HG03342 (cell line): ENCODE measurements at regions not wholly inside any gene's neighbourhood (a gene's known extent, or its start where the extent isn't known, plus 50 kb on each side); places are given as distances from the start of the nearest gene placed in this dataset.

ENCODE experiments used
- ATAC-seq: cut with Tn5 transposase; IDR thresholded peaks from one replicate; pipeline ENCODE4 v1.9.1; 2021; ENCODE audit warnings: mild to moderate bottlenecking, moderate library complexity; ENCODE audit not compliant: unreplicated experiment

DNA sequence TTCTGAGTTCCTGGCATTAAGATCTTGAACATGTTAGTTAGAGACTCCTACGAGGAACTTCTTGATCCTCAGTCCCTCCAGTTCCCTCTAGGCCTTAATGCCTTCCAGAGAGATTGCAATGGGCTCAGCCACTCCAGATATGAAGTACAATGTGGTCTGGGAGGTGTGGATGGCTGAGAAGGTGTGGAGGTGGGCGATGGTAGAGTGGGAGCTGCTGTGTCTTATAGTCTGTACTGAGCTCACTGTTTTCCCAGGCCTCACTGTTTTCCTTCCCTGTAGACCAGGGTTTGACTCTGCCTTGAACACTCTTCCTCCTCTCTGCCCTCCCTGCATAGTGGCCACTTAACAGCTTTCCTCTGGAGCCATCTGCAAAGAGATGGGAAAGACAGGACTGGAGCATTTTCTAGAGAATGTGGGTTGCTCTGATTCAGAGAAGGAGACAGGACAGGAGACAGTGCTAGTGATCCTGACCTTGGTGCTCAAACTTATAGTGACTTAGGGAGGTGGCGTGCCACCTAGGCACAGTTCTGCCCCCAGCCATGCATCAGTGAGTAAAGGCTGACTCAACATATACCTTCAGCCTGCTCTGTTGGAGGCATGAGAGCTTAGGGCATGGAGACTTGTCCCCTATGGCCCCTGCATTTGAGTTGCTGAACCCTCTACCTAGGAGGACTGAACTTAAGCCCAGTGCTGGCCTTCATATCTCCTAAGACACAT lies 129.7 kb downstream of the TDRD15 start:
- no peak for ATAC-seq

DNA sequence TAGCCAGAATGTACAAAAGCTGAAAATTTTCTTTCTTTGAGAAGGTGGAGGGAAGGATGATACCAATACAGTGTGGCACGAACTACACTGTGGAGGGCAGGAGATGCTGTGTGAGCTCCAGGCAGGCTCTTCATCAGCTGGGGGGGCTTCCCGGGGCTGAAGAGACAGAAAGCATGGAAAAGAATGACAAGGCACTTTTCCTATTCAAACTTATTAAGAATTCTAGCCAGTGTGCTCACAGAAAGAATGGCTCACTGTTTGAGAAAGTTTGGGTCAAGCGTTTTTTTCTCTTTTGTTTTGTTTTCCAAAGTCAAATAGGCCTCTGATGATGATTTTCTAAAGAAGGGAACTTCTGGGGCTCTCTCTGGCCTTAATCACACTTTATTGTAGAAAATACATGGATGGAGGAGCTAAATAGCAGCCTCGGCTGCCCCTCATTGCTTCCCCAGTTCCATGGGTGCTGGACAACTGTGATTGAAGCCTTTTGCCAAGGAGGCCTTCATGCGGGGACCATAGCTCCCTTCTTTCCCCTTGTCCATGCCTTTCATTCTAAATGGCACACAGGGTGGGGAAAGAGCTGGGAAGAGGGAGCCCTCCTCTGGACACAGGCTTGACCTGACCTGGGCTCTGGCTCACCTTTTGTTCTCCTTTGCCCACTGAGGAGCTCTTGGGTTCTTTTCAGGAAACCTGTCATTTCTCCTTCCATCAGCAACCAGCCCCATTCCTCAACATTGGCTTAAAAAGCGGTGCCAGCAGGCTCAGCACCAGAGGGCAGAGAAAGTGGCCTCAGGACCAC lies 130.6 kb downstream of the TDRD15 start:
- ATAC-seq = no peak

GRCh38 chr2:21256006-21256405 lies 132.2 kb downstream of the TDRD15 start:
- ATAC-seq = peak; percentile 95

GRCh38 chr2:21257621-21258020 lies 133.9 kb downstream of the TDRD15 start:
- ATAC-seq = no peak

DNA sequence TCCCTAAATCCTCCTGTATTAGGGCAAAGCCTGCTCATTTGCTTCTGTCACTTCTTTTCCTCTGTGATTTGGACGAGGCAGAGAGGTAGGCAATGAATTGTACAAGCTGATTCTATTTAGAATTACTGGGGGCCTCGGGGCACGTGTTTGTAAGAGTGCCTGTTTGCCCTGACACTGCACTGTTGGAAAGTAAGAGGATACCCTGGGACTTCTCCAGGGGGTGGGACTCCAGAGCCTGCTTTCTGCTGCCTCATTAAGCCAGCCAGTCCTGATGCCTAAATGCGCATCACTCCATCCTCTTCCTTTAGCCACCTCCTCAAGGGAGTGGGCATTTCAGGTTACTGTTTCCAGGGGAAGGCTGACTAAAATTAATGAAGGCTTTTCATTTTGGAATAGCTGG lies 134.3 kb downstream of the TDRD15 start:
- no peak for ATAC-seq

GRCh38 chr2:21260311-21260710 lies 136.5 kb downstream of the TDRD15 start:
- no peak for ATAC-seq

GRCh38 chr2:21261591-21261990 lies 137.8 kb downstream of the TDRD15 start:
- no peak for ATAC-seq

- ATAC-seq = no peak
Measured at GRCh38 chr2:21262426-21262940, 138.7 kb downstream of the TDRD15 start.

GRCh38 chr2:21263622-21264021 lies 139.9 kb downstream of the TDRD15 start:
- ATAC-seq = no peak

DNA sequence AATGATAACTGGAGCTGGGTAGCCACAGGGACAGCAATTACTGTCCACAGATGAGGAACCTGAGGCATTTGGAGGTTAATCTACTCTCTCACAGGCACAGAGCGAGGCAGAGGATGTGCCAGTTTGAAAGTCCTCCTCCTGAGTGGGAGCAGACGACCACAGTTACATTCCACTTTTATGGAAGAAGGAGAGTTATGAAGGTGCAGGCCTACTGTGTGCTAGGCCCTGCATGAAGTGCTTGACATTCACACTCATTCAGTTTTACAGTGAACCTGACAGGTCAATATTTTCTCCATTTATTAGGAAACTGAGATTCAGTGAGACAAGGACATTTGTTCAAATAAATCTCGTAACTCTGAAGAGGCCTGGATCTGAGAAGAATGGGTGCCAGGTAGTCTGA lies 142.0 kb downstream of the TDRD15 start:
- ATAC-seq = no peak

GRCh38 chr2:21267232-21267835 lies 143.6 kb downstream of the TDRD15 start:
- ATAC-seq = no peak

- no peak for ATAC-seq
Measured at GRCh38 chr2:21268197-21268877, 144.6 kb downstream of the TDRD15 start.

DNA sequence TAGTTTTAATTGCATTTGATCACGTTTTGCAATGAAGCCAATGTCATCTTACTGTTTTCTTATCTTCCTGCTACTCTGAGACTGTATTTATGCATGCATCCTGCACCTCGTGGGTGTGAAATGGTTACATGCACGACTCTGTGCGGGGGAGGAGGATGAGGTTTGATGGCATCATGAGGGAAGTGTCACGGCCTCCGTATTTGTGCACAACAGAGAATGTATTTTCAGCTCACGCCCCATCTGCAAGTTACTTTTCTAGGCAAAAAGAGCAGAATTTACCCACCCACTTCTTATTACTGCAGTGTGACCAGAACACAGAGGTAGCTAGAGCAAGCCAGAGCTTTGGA lies 145.1 kb downstream of the TDRD15 start:
- ATAC-seq = no peak

GRCh38 chr2:21269382-21269781 lies 145.6 kb downstream of the TDRD15 start:
- no peak for ATAC-seq

DNA sequence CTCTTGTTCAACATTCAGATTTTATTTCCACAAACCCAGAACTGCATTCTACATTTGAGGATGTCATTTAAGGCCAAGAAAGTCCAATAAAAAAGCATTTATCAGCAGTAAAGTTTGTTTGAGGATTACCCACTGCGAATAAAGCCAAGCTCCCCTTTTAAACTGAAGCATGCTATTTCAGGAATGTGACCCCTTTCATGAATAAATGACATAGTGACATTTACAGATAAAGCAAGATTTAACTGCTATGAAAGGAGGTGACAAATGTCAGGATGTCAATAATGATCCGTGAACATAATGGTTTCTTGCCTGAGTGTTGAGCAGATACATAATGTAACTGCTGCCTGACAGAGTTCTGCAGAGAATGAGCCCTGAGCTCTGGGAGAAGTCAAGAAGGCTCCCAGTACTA lies 146.3 kb downstream of the TDRD15 start:
- no peak for ATAC-seq

- no peak for ATAC-seq
Measured at GRCh38 chr2:21270708-21271122, 146.9 kb downstream of the TDRD15 start.

- ATAC-seq = no peak
Measured at GRCh38 chr2:21276163-21276562, 152.4 kb downstream of the TDRD15 start.

GRCh38 chr2:21277068-21278056 lies 153.6 kb downstream of the TDRD15 start:
- no peak for ATAC-seq

- no peak for ATAC-seq
Measured at GRCh38 chr2:21279525-21279924, 155.8 kb downstream of the TDRD15 start.

DNA sequence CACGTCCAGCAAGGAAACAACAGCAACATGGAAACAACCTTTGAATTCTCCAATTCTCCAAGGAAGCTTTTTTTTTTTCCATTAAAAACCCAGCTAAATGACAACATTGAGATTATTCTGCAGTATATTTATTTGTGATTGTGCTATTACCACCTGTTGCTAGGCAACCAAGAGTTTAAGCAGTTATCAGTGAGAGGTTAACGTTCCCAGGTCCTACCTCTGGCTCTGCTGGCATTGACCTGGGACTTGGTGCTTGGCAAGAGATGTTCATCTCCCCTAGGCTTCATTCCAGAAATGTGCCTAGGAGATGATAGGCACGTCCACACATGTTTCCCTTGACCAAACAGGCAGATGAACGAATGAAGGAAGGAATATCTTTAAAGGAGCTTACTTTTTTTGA lies 157.0 kb downstream of the TDRD15 start:
- no peak for ATAC-seq
